RWPE1 (cell line): ENCODE measurements at regions not wholly inside any gene's neighbourhood (a gene's known extent, or its start where the extent isn't known, plus 50 kb on each side); places are given as distances from the start of the nearest gene placed in this dataset.

Experiments
- CTCF ChIA-PET: fragments of 350-600 bp; sonication (Branson Sonifier 250); formaldehyde crosslinking; extraction: SDS; loops from one replicate; lab custom pipeline; 2021; lab: Yijun Ruan, JAX
- POLR2A ChIA-PET: fragments of 400-600 bp; formaldehyde crosslinking; extraction: SDS; loops from one replicate; lab custom pipeline; 2020; ENCODE audit warnings: antibody characterized with exemption; ENCODE audit not compliant: low non-redundant PET; lab: Yijun Ruan, JAX
- DNase-seq: peaks from one replicate; pipeline ENCODE4 v3.0.0; 2012; ENCODE audit warnings: low spot score
- H3K27ac ChIP-seq: fragments of 450-650 bp; 2 replicates; pipeline ENCODE4 v1.5.1; 2017
- TF ChIP-seq, protein P1 (sequence below): fragments of 450-650 bp; conservative IDR thresholded peaks from 2 replicates; pipeline ENCODE4 v1.5.1; 2017; ENCODE audit warnings: low read depth, mild to moderate bottlenecking

DNA sequence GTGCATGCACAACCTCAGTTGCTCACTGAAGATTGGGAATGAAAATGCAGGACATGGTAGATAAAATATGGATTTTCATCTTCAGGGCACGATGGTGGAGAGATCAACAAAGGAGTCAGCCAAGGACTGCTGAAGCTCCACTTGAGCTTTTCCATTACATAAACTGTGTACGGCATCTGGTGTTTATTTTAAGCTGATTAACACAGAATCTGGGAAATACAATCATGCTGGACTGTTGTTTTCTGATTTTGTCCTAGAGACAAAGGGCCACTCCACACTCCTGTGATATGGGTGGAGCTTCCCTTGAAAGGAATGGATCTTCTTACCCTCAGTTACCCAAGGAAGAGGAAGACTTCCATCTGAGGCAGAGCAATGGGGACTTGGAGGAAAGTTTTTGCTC is 120.6 kb downstream of the SAMD9 start:
- DNase-seq: no peak
- no peak overlapping the region for H3K27ac ChIP-seq
- POLR2A ChIA-PET: no interaction called here
- CTCF ChIA-PET: interaction anchor here (0.6 to 1.0 kb wide), 2 partner anchors 122 to 163 kb away, joined by 3 to 4 read pairs; no protein-coding TSS in a partner anchor
- TF ChIP-seq, protein P1, sequence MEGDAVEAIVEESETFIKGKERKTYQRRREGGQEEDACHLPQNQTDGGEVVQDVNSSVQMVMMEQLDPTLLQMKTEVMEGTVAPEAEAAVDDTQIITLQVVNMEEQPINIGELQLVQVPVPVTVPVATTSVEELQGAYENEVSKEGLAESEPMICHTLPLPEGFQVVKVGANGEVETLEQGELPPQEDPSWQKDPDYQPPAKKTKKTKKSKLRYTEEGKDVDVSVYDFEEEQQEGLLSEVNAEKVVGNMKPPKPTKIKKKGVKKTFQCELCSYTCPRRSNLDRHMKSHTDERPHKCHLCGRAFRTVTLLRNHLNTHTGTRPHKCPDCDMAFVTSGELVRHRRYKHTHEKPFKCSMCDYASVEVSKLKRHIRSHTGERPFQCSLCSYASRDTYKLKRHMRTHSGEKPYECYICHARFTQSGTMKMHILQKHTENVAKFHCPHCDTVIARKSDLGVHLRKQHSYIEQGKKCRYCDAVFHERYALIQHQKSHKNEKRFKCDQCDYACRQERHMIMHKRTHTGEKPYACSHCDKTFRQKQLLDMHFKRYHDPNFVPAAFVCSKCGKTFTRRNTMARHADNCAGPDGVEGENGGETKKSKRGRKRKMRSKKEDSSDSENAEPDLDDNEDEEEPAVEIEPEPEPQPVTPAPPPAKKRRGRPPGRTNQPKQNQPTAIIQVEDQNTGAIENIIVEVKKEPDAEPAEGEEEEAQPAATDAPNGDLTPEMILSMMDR: no peak

DNA sequence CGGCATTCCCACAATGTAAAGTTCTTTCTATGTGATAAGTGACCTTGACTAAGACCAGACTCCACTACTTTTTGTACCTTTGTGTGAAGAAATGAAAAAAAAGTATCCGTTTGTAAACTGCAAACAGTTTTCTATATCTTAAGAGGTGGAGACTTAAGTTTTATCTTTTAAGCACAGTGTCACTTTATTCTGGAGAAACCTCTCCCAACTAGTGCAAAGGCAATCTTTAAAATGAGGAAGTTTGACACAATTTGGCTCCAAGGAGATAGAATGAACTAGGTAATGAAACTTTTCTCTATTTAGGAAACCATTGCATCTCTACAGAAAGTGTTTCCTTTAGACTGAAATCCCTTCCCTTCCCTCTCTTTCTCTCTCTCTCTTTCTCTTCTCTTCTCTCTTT is 122.9 kb downstream of the SAMD9 start:
- no peak overlapping the region for H3K27ac ChIP-seq
- ChIA-PET CTCF (no interaction called here), POLR2A (no interaction called here)
- DNase-seq: no peak
- TF ChIP-seq, protein P1: no peak

DNA sequence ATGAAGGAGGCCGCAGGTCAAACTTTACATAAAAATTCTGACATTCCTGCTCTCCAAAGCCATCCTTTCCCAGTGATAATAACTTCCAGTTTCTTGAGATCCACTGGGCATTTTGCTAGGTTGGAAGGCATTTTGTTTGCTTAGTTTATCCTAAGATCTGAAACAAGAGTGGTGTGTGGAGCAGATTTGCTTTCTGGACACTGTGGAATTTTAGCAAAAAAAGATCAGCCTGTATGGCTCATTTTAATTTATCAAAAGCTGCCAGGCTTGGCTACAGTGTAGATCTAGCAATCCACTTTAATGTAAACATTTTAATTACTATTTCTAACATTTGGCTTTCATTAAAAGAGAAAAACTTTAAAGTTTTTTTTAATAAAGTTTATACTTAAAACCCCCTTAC is 124.8 kb downstream of the SAMD9 start:
- CTCF ChIA-PET: interaction anchor here (0.6 kb wide), 1 partner anchor 158 kb away, joined by 4 read pairs; no protein-coding TSS in a partner anchor
- TF ChIP-seq, protein P1: no peak
- H3K27ac ChIP-seq: no peak overlapping the region
- DNase-seq: no peak
- POLR2A ChIA-PET: no interaction called here

DNA sequence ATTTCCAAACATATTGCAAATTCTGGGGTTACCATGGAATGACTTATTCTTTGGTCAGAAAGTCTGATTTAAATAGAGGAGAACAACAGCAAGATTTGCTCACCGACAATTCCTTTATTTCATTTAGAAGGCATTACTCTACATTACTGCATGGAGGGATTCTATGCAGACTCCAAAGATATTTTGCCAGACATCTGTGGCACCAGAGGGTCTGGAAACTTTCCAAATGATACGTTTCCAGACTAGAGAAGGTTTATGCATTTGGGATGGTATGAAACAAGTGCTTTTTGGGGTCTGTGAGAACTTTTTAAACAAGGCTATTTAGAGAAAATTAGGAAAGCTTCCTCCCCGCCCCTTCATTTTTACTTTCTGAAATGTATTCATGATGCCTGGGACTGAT is 125.3 kb downstream of the SAMD9 start:
- CTCF ChIA-PET: interaction anchor here (0.6 kb wide), 1 partner anchor 158 kb away, joined by 4 read pairs; no protein-coding TSS in a partner anchor
- POLR2A ChIA-PET: no interaction called here
- DNase-seq: no peak
- H3K27ac ChIP-seq: no peak overlapping the region
- TF ChIP-seq, protein P1: no peak

DNA sequence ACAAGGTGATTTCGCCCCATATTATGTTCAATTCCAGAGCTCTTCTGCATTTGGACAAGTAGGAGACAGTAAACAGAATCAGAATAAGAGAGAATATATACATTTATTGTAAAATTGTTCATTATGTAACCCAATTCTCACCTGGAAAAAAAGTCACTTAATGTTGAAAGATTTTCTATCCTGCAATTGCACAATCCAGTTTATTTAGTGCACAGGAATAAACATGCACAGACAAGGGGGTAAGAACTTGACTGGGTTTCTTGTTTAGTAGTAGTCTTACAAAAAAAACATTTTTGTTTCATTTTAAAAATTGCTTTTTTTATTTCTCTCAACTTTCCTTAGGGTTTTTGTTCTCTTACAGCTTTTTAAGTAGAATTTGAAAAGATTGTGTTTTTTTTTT is 126.6 kb downstream of the SAMD9 start:
- ChIA-PET CTCF (interaction anchor here (0.7 kb wide), 1 partner anchor 158 kb away, joined by 3 read pairs; no protein-coding TSS in a partner anchor), POLR2A (no interaction called here)
- TF ChIP-seq, protein P1: no peak
- DNase-seq: no peak
- no peak overlapping the region for H3K27ac ChIP-seq

DNA sequence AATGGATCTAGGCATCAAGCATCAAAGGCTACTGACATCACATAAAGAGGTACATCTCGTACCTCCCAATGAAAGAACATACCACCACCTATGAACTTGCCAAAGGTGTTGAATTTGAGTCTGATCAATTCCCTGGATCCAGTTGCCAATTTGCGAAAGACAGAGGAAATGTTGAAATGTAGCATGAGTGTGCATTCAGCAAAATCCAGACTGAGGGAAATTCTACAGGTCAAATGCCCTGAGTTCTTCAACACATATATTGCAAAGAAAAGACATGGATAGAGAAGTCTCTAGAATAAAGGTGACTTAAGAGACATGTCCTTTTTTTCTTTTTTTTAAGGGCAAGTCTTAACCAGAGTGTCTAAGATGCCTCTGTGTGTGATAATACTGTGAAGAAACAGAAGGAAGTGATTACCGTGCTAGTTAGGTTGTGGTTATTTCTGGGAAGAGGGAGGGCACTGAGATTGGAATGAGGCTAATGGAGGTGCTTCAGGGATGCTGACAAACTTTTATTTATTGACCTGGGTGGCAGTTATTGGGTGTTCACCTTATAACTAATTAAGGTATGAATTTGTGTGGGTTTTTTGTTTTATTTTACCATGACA is 128.7 kb downstream of the SAMD9 start:
- ChIA-PET POLR2A (no interaction called here), CTCF (interaction anchor here (0.6 to 1.2 kb wide), 3 partner anchors 10 to 340 kb away, joined by 3 to 4 read pairs (median 3); no protein-coding TSS in a partner anchor)
- TF ChIP-seq, protein P1: no peak
- DNase-seq: no peak
- no peak overlapping the region for H3K27ac ChIP-seq
